Osteocyte (in vitro differentiated cells): ENCODE measurements at regions not wholly inside any gene's neighbourhood (a gene's known extent, or its start where the extent isn't known, plus 50 kb on each side); places are given as distances from the start of the nearest gene placed in this dataset.

Source experiments
- DNase-seq: peaks from one replicate; pipeline ENCODE4 v3.0.0; 2021; ENCODE audit warnings: mixed read lengths; ENCODE audit not compliant: unreplicated experiment; ENCODE audit errors: extremely low spot score
- H3K27ac Mint-ChIP-seq: one replicate; pipeline ENCODE4 v1.8.0; 2021; ENCODE audit warnings: mild to moderate bottlenecking, mixed read lengths; ENCODE audit not compliant: unreplicated experiment
- H3K27me3 Mint-ChIP-seq: one replicate; pipeline ENCODE4 v1.8.0; 2021; ENCODE audit warnings: mixed read lengths; ENCODE audit not compliant: unreplicated experiment
- H3K36me3 Mint-ChIP-seq: one replicate; pipeline ENCODE4 v1.8.0; 2021; ENCODE audit warnings: mixed read lengths; ENCODE audit not compliant: unreplicated experiment
- H3K4me1 Mint-ChIP-seq: one replicate; pipeline ENCODE4 v1.8.0; 2021; ENCODE audit warnings: mixed read lengths; ENCODE audit not compliant: unreplicated experiment
- H3K4me3 Mint-ChIP-seq: one replicate; pipeline ENCODE4 v1.8.0; 2021; ENCODE audit warnings: mild to moderate bottlenecking, moderate library complexity, mixed read lengths; ENCODE audit not compliant: unreplicated experiment
- H3K9me3 Mint-ChIP-seq: one replicate; pipeline ENCODE4 v1.8.0; 2021; ENCODE audit warnings: mixed read lengths; ENCODE audit not compliant: unreplicated experiment
- TF ChIP-seq, protein P1 (sequence below): fragments of 200-600 bp; sonication (generic); IDR thresholded peaks from 2 replicates; pipeline ENCODE4 v1.5.0; 2021; ENCODE audit warnings: antibody characterized with exemption, mild to moderate bottlenecking, moderate library complexity

DNA sequence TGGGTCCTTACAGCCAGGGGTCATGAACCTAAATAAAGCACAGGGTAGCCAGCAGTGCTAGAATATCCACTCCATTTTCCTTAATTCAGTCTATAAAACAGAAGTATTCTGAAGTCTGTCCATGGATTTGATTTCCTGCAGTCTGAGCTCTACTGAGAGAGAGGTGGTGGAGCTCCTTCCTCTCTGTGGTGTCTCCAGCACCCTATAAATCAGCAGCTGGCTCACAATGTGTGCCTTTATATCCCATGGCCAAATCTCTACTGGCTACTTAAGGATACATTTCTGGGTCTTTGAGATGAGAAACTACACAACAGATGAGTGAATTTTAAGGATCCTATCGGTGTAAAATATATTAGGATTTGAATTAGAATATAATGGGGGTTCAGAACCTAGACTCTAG is 339.9 kb upstream of the RBMS3 start:
- no peak for DNase-seq
- H3K27me3 Mint-ChIP-seq: peaks cover 14% of the 10 kb centered on the region
- H3K4me3 Mint-ChIP-seq: no peak overlapping the region
- TF ChIP-seq, protein P1, sequence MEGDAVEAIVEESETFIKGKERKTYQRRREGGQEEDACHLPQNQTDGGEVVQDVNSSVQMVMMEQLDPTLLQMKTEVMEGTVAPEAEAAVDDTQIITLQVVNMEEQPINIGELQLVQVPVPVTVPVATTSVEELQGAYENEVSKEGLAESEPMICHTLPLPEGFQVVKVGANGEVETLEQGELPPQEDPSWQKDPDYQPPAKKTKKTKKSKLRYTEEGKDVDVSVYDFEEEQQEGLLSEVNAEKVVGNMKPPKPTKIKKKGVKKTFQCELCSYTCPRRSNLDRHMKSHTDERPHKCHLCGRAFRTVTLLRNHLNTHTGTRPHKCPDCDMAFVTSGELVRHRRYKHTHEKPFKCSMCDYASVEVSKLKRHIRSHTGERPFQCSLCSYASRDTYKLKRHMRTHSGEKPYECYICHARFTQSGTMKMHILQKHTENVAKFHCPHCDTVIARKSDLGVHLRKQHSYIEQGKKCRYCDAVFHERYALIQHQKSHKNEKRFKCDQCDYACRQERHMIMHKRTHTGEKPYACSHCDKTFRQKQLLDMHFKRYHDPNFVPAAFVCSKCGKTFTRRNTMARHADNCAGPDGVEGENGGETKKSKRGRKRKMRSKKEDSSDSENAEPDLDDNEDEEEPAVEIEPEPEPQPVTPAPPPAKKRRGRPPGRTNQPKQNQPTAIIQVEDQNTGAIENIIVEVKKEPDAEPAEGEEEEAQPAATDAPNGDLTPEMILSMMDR: no peak
- no peaks in the 10 kb centered on the region for H3K36me3 Mint-ChIP-seq
- peaks cover 25% of the 10 kb centered on the region for H3K4me1 Mint-ChIP-seq
- H3K9me3 Mint-ChIP-seq: no peaks in the 10 kb centered on the region
- peak overlapping the region; percentile 66 for H3K27ac Mint-ChIP-seq

DNA sequence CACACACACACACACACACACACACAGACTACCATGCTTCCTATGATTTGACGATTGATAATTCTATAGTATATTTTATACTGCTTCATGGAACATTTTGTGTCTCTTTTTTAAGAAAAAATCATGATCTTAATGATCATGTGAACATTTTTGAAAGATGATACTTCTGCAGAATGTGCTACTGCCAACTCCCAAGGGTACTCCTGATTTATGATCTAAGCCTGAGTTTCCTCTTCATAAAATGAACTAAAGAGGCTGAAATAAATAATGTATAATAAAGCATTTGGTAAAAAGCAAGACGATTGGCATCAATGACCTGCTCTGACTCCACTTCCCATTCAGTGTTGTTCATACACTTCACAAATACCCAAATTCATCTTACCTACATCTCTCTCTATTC is 333.8 kb upstream of the RBMS3 start:
- no peak for DNase-seq
- Mint-ChIP-seq H3K27ac (no peak overlapping the region), H3K27me3 (no peaks in the 10 kb centered on the region), H3K9me3 (no peaks in the 10 kb centered on the region), H3K36me3 (no peaks in the 10 kb centered on the region), H3K4me3 (no peak overlapping the region), H3K4me1 (peaks cover 27% of the 10 kb centered on the region)
- TF ChIP-seq, protein P1: no peak

DNA sequence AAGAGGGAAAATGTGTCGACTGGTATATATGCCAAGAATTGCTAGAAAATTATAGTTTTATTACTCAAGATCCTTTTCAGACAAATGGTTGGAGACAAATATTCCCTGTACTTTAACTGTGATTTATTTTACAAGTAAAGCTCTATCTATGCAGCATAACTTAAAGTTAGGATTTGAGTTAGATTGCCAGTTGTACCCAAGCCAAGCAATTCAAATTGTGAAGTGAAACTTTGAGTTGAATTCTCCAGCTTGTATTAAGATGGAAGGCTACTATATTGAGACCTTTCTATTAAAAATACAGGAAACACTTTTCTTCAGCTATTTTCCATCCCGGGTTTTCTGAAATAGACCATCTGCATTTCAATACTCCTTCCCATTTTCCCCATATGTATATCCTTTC is 333.1 kb upstream of the RBMS3 start:
- H3K4me1 Mint-ChIP-seq: peaks cover 32% of the 10 kb centered on the region
- no peak overlapping the region for H3K27ac Mint-ChIP-seq
- H3K4me3 Mint-ChIP-seq: no peak overlapping the region
- no peak for DNase-seq
- TF ChIP-seq, protein P1: no peak
- H3K27me3 Mint-ChIP-seq: no peaks in the 10 kb centered on the region
- H3K36me3 Mint-ChIP-seq: no peaks in the 10 kb centered on the region
- no peaks in the 10 kb centered on the region for H3K9me3 Mint-ChIP-seq

DNA sequence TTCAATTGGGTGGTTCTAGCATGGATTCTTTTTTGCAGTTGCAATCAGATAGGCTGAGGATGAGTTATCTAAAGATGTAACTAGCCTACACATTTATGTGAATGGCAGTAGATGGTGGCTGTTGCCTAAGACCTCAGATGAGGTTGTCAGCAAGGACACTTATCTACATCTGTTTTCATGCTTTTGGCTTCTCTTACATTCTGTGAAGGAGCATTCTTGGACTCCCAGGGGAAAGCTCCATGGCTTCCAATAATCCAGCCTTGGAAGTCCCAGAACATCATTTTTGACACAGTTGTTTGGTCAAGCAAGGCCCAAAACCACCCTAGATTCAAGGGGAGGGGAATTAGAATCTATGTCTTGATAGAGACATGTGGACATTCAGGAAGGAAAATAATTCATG is 332.2 kb upstream of the RBMS3 start:
- no peak overlapping the region for H3K27ac Mint-ChIP-seq
- peaks cover 28% of the 10 kb centered on the region for H3K4me1 Mint-ChIP-seq
- TF ChIP-seq, protein P1: no peak
- no peak overlapping the region for H3K4me3 Mint-ChIP-seq
- H3K36me3 Mint-ChIP-seq: no peaks in the 10 kb centered on the region
- no peaks in the 10 kb centered on the region for H3K27me3 Mint-ChIP-seq
- H3K9me3 Mint-ChIP-seq: no peaks in the 10 kb centered on the region
- no peak for DNase-seq

DNA sequence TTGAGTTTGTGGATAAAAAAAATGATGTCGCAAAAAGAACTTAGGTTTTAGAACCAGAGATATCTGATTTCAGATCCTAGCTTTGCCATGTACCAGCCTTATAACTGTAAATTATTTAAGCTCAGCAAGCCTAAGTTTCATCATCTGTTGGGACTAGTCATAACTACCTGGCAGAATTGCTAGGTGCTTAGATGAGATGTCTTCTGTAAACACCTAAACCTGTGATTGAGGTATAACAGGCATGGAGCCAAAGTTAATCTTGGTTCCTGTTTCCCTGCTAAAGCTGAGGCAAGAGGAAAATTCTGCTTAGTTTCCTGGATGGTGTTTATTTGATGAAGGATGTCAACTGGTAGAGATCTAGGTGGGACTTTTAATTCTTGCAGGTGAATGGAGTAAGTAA is 331.3 kb upstream of the RBMS3 start:
- Mint-ChIP-seq H3K9me3 (peaks cover 3% of the 10 kb centered on the region), H3K4me1 (peaks cover 29% of the 10 kb centered on the region), H3K27me3 (no peaks in the 10 kb centered on the region), H3K36me3 (no peaks in the 10 kb centered on the region), H3K4me3 (no peak overlapping the region), H3K27ac (no peak overlapping the region)
- DNase-seq: no peak
- TF ChIP-seq, protein P1: no peak
